K562 (cell line): ENCODE measurements at regions not wholly inside any gene's neighbourhood (a gene's known extent, or its start where the extent isn't known, plus 50 kb on each side); places are given as distances from the start of the nearest gene placed in this dataset.

Source experiments
- ATAC-seq: fragments of 200-7000 bp; cut with Tn5 transposase; 3 replicates; pipeline ENCODE4 v1.9.1; 2020; ENCODE audit warnings: moderate library complexity
- BruUV-seq: library from RNA; stranded (reverse); fragments of 400-500 nt; replicated peaks from 2 replicates; lab custom pipeline; 2021; lab: Mats Ljungman, UMichigan
- CTCF ChIA-PET: fragments of 300-600 bp; formaldehyde crosslinking; extraction: SDS; loops from one replicate; lab custom pipeline; 2021; ENCODE audit warnings: low intra/inter-chr PET ratio; lab: Yijun Ruan, JAX
- POLR2A ChIA-PET: fragments of 300-600, 350-650 bp; sonication (Branson Sonifier 250); formaldehyde crosslinking; extraction: SDS; loops from one replicate; lab custom pipeline; 2021; ENCODE audit warnings: antibody characterized with exemption, inconsistent platforms; lab: Yijun Ruan, JAX
- DNase-seq, 4 experiments: peaks; one replicate each; pipeline versions ENCODE4 v3.0.0 to v3.0.0-alpha.2; 2011 to 2018; ENCODE audit warnings: low spot score in 3 of 4, mixed read lengths in 3 of 4; ENCODE audit errors: extremely low read depth in 1 of 4
- FAIRE-seq: peaks from 2 replicates; lab custom pipeline; 2011; peaks lifted over from hg19 to GRCh38; lab: Jason Lieb, UNC
- H2AFZ ChIP-seq: 2 replicates; pipeline ENCODE4 v1.6.0; 2011; ENCODE audit warnings: low read depth, low read length, control low read depth, inconsistent platforms
- H3K27ac ChIP-seq: fragments of 200-600 bp; 3 replicates; pipeline ENCODE4 v1.8.0; 2011; ENCODE audit warnings: low read depth, mild to moderate bottlenecking, control low read depth, inconsistent platforms, low read length, moderate library complexity, mixed read lengths; ENCODE audit errors: extremely low read depth
- H3K27me3 ChIP-seq, 2 experiments: fragments of 300-600 bp in 1 of 2; 2 replicates in 1 of 2; 3 replicates in 1 of 2; pipeline versions ENCODE4 v1.6.0 to v1.8.0; 2011; ENCODE audit warnings: inconsistent platforms in 2 of 2, low read length in 2 of 2, mild to moderate bottlenecking in 1 of 2, mixed read lengths in 1 of 2, moderate library complexity in 1 of 2; ENCODE audit not compliant: control insufficient read depth in 2 of 2, insufficient read depth in 2 of 2
- H3K36me3 ChIP-seq: fragments of 300-600 bp; 3 replicates; pipeline ENCODE4 v1.8.0; 2011; ENCODE audit warnings: mild to moderate bottlenecking, low read length, inconsistent platforms; ENCODE audit not compliant: control insufficient read depth, insufficient read depth
- H3K4me1 ChIP-seq, 2 experiments: fragments of 200-600 bp in 1 of 2; replicated peaks in 1 of 2; 2 replicates in 1 of 2; 3 replicates in 1 of 2; pipeline versions ENCODE4 v1.5.1 to v1.8.0; 2011; ENCODE audit warnings: inconsistent platforms in 2 of 2, low read length in 2 of 2, mild to moderate bottlenecking in 1 of 2, mixed read lengths in 1 of 2, moderate library complexity in 1 of 2; ENCODE audit not compliant: control insufficient read depth in 2 of 2, insufficient read depth in 2 of 2
- H3K4me2 ChIP-seq: 2 replicates; pipeline ENCODE4 v1.6.1; 2011; ENCODE audit warnings: low read length, control low read depth, inconsistent platforms, mixed read lengths; ENCODE audit not compliant: insufficient read depth
- H3K4me3 ChIP-seq: fragments of 200-600 bp; sonication (generic), shearing (Covaris generic); 2 replicates; pipeline ENCODE4 v1.5.1; 2016; ENCODE audit warnings: control low read depth, inconsistent platforms
- H3K79me2 ChIP-seq: fragments of 200-600 bp; 3 replicates; pipeline ENCODE4 v1.8.0; 2011; ENCODE audit warnings: low read length, inconsistent platforms; ENCODE audit not compliant: control insufficient read depth, insufficient read depth
- H3K9ac ChIP-seq, 2 experiments: 2 replicates each; pipeline versions ENCODE4 v1.6.0 to v1.6.1; 2011; ENCODE audit warnings: low read depth in 2 of 2, low read length in 2 of 2, control low read depth in 1 of 2, inconsistent platforms in 1 of 2, mild to moderate bottlenecking in 1 of 2, mixed read lengths in 1 of 2; ENCODE audit not compliant: insufficient read depth in 1 of 2
- H3K9me1 ChIP-seq: one replicate; pipeline ENCODE4 v1.6.0; 2011; ENCODE audit warnings: inconsistent platforms, mild to moderate bottlenecking, low read length, moderate library complexity; ENCODE audit not compliant: control insufficient read depth, insufficient read depth
- H3K9me3 ChIP-seq: replicated peaks from 2 replicates; pipeline ENCODE4 v1.5.1; 2011; ENCODE audit warnings: low read depth, low read length, inconsistent platforms; ENCODE audit not compliant: control insufficient read depth, insufficient read depth
- H4K20me1 ChIP-seq: replicated peaks from 2 replicates; pipeline ENCODE4 v1.6.1; 2011; ENCODE audit warnings: low read length, inconsistent platforms, mixed read lengths; ENCODE audit not compliant: control insufficient read depth, insufficient read depth
- BRD9 ChIP-seq: fragments of 450-650 bp; IDR thresholded peaks from 2 replicates; pipeline ENCODE4 v1.6.1; 2018; ENCODE audit warnings: low read depth; ENCODE audit not compliant: partially characterized antibody
- CREB3 ChIP-seq: fragments of 450-650 bp; conservative IDR thresholded peaks from 2 replicates; pipeline ENCODE4 v1.6.1; 2016; ENCODE audit warnings: missing genetic modification characterization, low read depth, mild to moderate bottlenecking, missing compliant biosample characterization, moderate library complexity
- HMBOX1 ChIP-seq: sonication (generic); IDR thresholded peaks from 2 replicates; pipeline ENCODE4 v1.6.1; 2016
- MTA1 ChIP-seq: fragments of 450-650 bp; IDR thresholded peaks from 2 replicates; pipeline ENCODE4 v1.6.1; 2017; ENCODE audit warnings: borderline replicate concordance
- NBN ChIP-seq: fragments of 450-650 bp; IDR thresholded peaks from 2 replicates; pipeline ENCODE4 v1.6.1; 2016; ENCODE audit warnings: low read depth, mild to moderate bottlenecking
- POLR3A ChIP-seq: IDR thresholded peaks from 2 replicates; pipeline ENCODE4 v1.6.1; 2011; ENCODE audit warnings: borderline replicate concordance, mild to moderate bottlenecking, moderate library complexity; ENCODE audit not compliant: insufficient read length, insufficient read depth; ENCODE audit errors: extremely low read depth
- XRCC4 ChIP-seq: IDR thresholded peaks from one replicate; pipeline ENCODE4 v1.6.1; 2011; ENCODE audit not compliant: insufficient read depth, insufficient read length; ENCODE audit errors: extremely low read depth
- ZBTB17 ChIP-seq: fragments of 450-650 bp; formaldehyde crosslinking; IDR thresholded peaks from 2 replicates; pipeline ENCODE4 v1.4.0; 2020; ENCODE audit warnings: mild to moderate bottlenecking
- ZNF121 ChIP-seq: sonication (generic); formaldehyde crosslinking; conservative IDR thresholded peaks from 2 replicates; pipeline ENCODE4 v1.8.0; 2022; ENCODE audit warnings: missing genetic modification reagents
- ZNF175 ChIP-seq: fragments of 200-800 bp; sonication (Bioruptor generic); IDR thresholded peaks from 2 replicates; pipeline ENCODE4 v1.6.1; 2016; ENCODE audit warnings: low read depth, mild to moderate bottlenecking, missing genetic modification characterization, missing compliant biosample characterization
- WGBS: fragments of 100-300 bp; shearing (Covaris generic); methylation state at CpG from one replicate; pipeline ENCODE4 v1.1.6; 2016; ENCODE audit warnings: low coverage, mixed read lengths; ENCODE audit not compliant: insufficient coverage; ENCODE audit errors: missing lambda C conversion rate; 5-methylcytosine and 5-hydroxymethylcytosine counted together
- in situ Hi-C: fragments of 300-500 bp; cut with MboI; formaldehyde crosslinking; loops from 4 replicates; pipeline ENCODE4 v1.15.0; 2018; ENCODE audit warnings: inconsistent platforms, mixed read lengths
- intact Hi-C: fragments of 100-400 bp; cut with micrococcal nuclease; formaldehyde crosslinking; loops from 2 replicates; pipeline ENCODE4 v1.14.2; 2022
- TF ChIP-seq, protein P1 (sequence below): fragments of 450-650 bp; IDR thresholded peaks from one replicate; pipeline ENCODE4 v1.6.1; 2018; ENCODE audit warnings: mild to moderate bottlenecking, moderate library complexity; ENCODE audit not compliant: partially characterized antibody

DNA sequence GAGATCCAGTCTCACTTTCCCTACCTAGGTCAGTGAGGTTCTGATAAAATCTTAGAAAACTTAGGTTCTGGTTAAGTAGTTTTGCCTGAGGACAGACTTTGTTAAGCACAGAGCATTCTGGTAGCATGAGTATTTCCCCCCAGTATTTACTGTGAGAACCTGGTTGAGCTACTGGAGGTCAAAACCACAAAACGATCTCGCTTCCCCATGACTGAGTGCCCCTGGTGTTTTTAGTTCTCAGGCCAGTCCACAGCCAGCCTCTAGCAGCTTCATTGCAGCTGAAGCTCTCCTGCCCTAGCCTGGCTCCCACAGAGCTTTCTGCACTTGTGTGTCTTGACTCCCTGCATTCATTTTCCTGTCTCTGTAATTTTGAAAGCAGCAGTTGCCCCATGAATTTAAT, 1138.2 kb downstream of the UQCRFS1 start:
- Histone ChIP-seq H3K4me2 (no peak overlapping the region), H3K27ac (no peak overlapping the region), H3K4me1 (no peaks in the 10 kb centered on the region), H3K36me3 (no peaks in the 10 kb centered on the region), H3K9ac (no peak overlapping the region), H3K9me3 (no peaks in the 10 kb centered on the region), H4K20me1 (no peaks in the 10 kb centered on the region), H3K79me2 (no peaks in the 10 kb centered on the region; the same call in 2 of the 3 replicates), H2AFZ (no peak overlapping the region), H3K9me1 (no peaks in the 10 kb centered on the region), H3K4me3 (no peak overlapping the region), H3K27me3 (no peaks in the 10 kb centered on the region)
- no peak for FAIRE-seq
- no TSS peak for BruUV-seq
- 0% methylated on average over 2 of the region's 2 CpGs for WGBS
- intact Hi-C loops (no loop called here), in situ Hi-C loops (no loop called here)
- ChIA-PET CTCF (no interaction called here), POLR2A (no interaction called here)
- TF ChIP-seq NBN (no peak), ZBTB17 (CRISPR knock-in tag) (no peak), MTA1 (no peak)
- ATAC-seq = no peak
- no peak for DNase-seq

DNA sequence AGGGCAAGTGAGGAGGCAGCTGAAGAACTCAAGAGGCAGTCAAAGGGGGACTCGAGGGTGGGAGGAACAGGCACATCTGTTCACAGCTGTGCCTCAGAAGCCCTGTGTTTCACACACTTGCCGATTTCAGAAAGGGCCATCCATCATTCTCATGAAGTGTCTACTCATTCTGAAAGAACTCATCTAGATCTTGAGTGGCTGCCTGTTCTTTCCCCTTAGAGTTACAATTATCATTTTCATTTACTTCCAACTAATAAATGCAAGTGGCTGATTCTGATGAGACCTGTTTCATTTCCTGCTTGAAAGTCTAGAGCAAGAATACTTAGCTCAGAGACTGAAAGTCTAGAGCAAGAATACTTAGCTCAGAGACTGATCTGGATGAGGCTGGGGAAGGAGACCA, 1145.1 kb downstream of the UQCRFS1 start:
- Histone ChIP-seq H3K4me1 (no peaks in the 10 kb centered on the region), H3K79me2 (no peaks in the 10 kb centered on the region), H3K4me2 (no peak overlapping the region), H3K27ac (no peak overlapping the region), H3K9me1 (no peaks in the 10 kb centered on the region), H2AFZ (no peak overlapping the region), H3K9ac (no peak overlapping the region), H3K27me3 (no peaks in the 10 kb centered on the region), H3K36me3 (no peaks in the 10 kb centered on the region), H4K20me1 (no peaks in the 10 kb centered on the region), H3K9me3 (no peaks in the 10 kb centered on the region), H3K4me3 (no peak overlapping the region)
- no peak for TF ChIP-seq XRCC4
- no peak for TF ChIP-seq ZNF121 (CRISPR knock-in tag)
- no peak for TF ChIP-seq BRD9
- no peak for TF ChIP-seq HMBOX1
- no peak for TF ChIP-seq CREB3 (tag)
- TF ChIP-seq ZNF175 (CRISPR knock-in tag) = no peak
- TF ChIP-seq POLR3A = no peak
- TF ChIP-seq, protein P1, sequence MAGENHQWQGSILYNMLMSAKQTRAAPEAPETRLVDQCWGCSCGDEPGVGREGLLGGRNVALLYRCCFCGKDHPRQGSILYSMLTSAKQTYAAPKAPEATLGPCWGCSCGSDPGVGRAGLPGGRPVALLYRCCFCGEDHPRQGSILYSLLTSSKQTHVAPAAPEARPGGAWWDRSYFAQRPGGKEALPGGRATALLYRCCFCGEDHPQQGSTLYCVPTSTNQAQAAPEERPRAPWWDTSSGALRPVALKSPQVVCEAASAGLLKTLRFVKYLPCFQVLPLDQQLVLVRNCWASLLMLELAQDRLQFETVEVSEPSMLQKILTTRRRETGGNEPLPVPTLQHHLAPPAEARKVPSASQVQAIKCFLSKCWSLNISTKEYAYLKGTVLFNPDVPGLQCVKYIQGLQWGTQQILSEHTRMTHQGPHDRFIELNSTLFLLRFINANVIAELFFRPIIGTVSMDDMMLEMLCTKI = no peak
- ChIA-PET POLR2A (no interaction called here), CTCF (no interaction called here)
- WGBS = 0% methylated on average over 2 of the region's 2 CpGs
- intact Hi-C loops (no loop called here), in situ Hi-C loops (no loop called here)
- no peak for ATAC-seq
- FAIRE-seq = no peak
- no peak for DNase-seq
- no TSS peak for BruUV-seq
